ENCODE measurements at regions not wholly inside any gene's neighbourhood (a gene's known extent, or its start where the extent isn't known, plus 50 kb on each side); places are given as distances from the start of the nearest gene placed in this dataset.

DNA sequence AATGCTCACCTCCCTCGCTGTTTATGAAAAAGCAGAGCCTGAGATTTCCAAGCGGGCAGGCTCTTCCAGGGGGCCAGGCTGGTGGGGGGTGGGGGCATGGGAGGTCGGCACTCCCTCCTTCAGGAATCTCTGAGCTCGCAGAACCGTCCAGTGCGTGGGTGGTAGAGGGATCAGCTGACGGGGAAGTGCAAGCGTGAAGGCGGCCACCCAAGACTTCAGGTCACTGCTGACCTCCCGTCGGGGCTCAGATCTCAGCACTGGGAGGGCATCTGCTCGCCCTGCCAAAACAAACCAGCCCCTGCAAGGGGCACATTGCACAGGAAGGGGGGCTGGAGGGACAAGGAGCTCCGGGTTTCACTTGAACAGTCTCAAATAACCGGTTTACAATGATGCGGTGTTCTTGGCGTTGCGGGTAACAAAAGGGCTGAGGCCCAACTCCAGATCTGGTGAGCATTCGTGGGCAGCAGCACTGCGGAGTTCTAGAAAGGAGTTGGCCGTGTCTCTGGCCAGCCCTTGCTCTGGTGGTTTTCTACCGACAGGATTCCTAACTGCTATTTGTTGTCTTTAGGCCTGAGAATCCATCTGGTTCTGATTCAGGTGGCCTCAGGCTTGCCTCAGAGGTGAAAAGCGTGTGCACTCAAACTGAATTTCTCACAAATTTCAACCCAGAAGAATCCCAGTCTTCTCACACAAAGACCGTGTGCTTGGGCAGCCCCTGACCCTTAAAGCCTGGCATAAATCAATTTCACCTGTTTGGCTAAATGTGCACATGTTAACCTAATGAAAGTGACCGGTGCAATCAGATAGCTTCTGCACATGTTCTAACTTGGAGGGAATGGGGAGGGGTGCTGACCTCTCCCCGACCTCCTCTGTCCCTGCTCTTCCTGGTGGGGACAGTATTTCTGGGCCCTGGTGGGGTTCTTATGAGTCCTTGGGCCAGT, 191.6 kb downstream of the MYLK4 start:
- Histone ChIP-seq H3K4ac (ENCODE audit: low read length) (no peak overlapping the region), H3K79me1 (ENCODE audit: low read depth, low read length) (no peaks in the 10 kb centered on the region), H3K18ac (ENCODE audit: low read length) (peak overlapping the region; percentile 15), H2BK12ac (ENCODE audit: low read length) (no peak overlapping the region), H3K36me3 (replicated peaks in 1 of 2; ENCODE audit: control insufficient read depth in 2 of 2, insufficient read depth in 2 of 2, low read length in 2 of 2) (no peaks in the 10 kb centered on the region), H3K4me1 (ENCODE audit: control insufficient read depth in 2 of 2, insufficient read depth in 1 of 2, low read depth in 1 of 2, low read length in 2 of 2) (peaks cover 3 to 10% of the 10 kb centered on the region in 2 donors), H2BK15ac (ENCODE audit: low read length) (no peak overlapping the region), H2AFZ (ENCODE audit: low read length) (peak overlapping the region; percentile 55), H2BK5ac (ENCODE audit: low read length) (no peak overlapping the region), H3K9ac (ENCODE audit: low read depth, low read length, poor library complexity) (no peak overlapping the region), H2AK5ac (ENCODE audit: low read depth, low read length) (no peak overlapping the region), H2BK120ac (ENCODE audit: low read depth, low read length) (no peak overlapping the region), H3K27ac (replicated peaks; ENCODE audit: low read length) (no peak overlapping the region), H3K23ac (ENCODE audit: low read depth, low read length, poor library complexity) (no peak overlapping the region), H3K4me3 (ENCODE audit: low read length in 2 of 2) (no peak overlapping the region), H3K14ac (ENCODE audit: low read length) (no peak overlapping the region), H4K91ac (ENCODE audit: low read depth, low read length, poor library complexity) (no peak overlapping the region), H3K27me3 (ENCODE audit: control insufficient read depth in 3 of 3, insufficient read depth in 3 of 3, low read depth in 1 of 3, low read length in 3 of 3) (peaks cover 0 to 7% (median 0%) of the 10 kb centered on the region in 3 experiments), H4K8ac (ENCODE audit: low read depth, low read length) (no peak overlapping the region), H3K9me3 (replicated peaks in 1 of 2; ENCODE audit: control insufficient read depth in 2 of 2, insufficient read depth in 1 of 2, low read depth in 1 of 2, low read length in 2 of 2) (no peaks in the 10 kb centered on the region), H3K4me2 (ENCODE audit: insufficient read depth, low read length, poor library complexity, severe bottlenecking) (no peak overlapping the region)
- DNase-seq (ENCODE audit: low spot score) = no peak
- no CpG with 5 or more reads among the region's 25 CpGs for WGBS, 2 donors (ENCODE audit: extremely low coverage in 2 of 2, insufficient read length in 2 of 2, insufficient replicate concordance in 1 of 2)

DNA sequence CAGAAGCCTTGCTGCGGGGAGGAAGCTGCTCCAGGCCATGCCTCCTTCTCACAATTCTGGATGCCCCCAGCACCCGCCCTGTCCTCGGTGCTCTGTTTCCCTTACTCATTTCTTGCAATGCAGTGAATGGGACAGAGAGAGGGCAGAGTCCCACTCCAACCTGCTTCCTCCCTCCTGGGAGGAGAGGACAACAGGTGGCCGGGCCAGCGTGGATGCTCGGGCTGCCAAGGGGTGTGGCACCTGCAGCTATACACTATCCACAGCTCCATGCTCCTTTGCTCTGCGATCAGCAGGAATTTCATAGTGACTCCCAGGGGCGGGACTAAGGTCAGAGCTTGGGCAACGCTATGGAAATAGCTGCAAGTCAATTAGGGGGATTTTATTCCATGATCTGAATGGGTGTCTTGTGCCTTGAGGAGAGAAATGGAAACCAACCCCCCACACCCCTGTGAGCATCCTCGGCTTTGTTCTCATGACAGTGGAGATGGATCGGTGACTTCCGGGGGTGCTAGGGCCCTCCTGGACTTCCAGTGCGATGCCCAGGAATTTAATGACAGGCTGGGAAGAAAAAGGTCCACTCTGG, 192.5 kb downstream of the MYLK4 start:
- no peak overlapping the region for H4K8ac ChIP-seq (ENCODE audit: low read depth, low read length)
- no CpG with 5 or more reads among the region's 13 CpGs for WGBS, 2 donors (ENCODE audit: extremely low coverage in 2 of 2, insufficient read length in 2 of 2, insufficient replicate concordance in 1 of 2)

DNA sequence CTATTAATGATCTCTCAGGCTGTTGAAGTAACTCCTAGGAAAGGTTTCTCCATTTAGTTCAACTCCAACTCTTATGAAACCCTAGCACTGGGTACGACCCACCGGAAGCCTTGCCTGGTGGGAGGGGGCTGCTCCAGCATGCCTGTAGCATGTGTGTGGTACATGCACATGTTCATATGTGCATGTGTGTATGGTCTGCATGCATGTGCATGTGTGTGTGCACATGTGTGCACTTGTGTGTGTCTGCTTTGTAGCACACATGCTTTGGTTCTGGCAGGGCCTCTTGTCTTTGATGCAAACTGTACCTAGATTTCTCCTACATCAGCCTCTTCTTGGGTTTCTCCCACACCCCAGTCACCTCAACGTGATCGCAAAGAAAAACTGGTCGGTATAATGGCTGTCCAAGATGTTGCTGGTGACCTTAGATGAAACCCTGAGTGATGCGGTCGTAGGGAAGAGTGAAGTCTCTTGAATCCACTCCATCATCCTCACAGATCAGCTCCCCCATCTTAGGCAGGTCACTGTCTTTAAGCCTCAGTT, 193.5 kb downstream of the MYLK4 start:
- H3K4me3 ChIP-seq (ENCODE audit: low read length in 2 of 2) = no peak overlapping the region
- H3K18ac ChIP-seq (ENCODE audit: low read length) = peak overlapping the region; percentile 20
- no peak overlapping the region for H3K4me2 ChIP-seq (ENCODE audit: insufficient read depth, low read length, poor library complexity, severe bottlenecking)
- no peak for DNase-seq (ENCODE audit: low spot score)
- H2BK15ac ChIP-seq (ENCODE audit: low read length) = peak overlapping the region; percentile 10
- H3K9ac ChIP-seq (ENCODE audit: low read depth, low read length, poor library complexity) = no peak overlapping the region
- H2AK5ac ChIP-seq (ENCODE audit: low read depth, low read length) = no peak overlapping the region
- H4K91ac ChIP-seq (ENCODE audit: low read depth, low read length, poor library complexity) = no peak overlapping the region
- no peaks in the 10 kb centered on the region for H3K79me1 ChIP-seq (ENCODE audit: low read depth, low read length)
- H3K4ac ChIP-seq (ENCODE audit: low read length) = no peak overlapping the region
- peaks cover 0 to 6% (median 0%) of the 10 kb centered on the region in 3 experiments for H3K27me3 ChIP-seq (ENCODE audit: control insufficient read depth in 3 of 3, insufficient read depth in 3 of 3, low read depth in 1 of 3, low read length in 3 of 3)
- H3K14ac ChIP-seq (ENCODE audit: low read length) = no peak overlapping the region
- H3K4me1 ChIP-seq (ENCODE audit: control insufficient read depth in 2 of 2, insufficient read depth in 1 of 2, low read depth in 1 of 2, low read length in 2 of 2) = peaks cover 3 to 10% of the 10 kb centered on the region in 2 donors
- no peak overlapping the region for H4K8ac ChIP-seq (ENCODE audit: low read depth, low read length)
- no peak overlapping the region for H3K23ac ChIP-seq (ENCODE audit: low read depth, low read length, poor library complexity)
- H3K9me3 ChIP-seq (replicated peaks in 1 of 2; ENCODE audit: control insufficient read depth in 2 of 2, insufficient read depth in 1 of 2, low read depth in 1 of 2, low read length in 2 of 2) = no peaks in the 10 kb centered on the region
- no CpG with 5 or more reads among the region's 7 CpGs for WGBS, 2 donors (ENCODE audit: extremely low coverage in 2 of 2, insufficient read length in 2 of 2, insufficient replicate concordance in 1 of 2)
- H3K36me3 ChIP-seq (replicated peaks in 1 of 2; ENCODE audit: control insufficient read depth in 2 of 2, insufficient read depth in 2 of 2, low read length in 2 of 2) = no peaks in the 10 kb centered on the region
- H2BK120ac ChIP-seq (ENCODE audit: low read depth, low read length) = no peak overlapping the region
- peak overlapping the region; percentile 89 for H2BK12ac ChIP-seq (ENCODE audit: low read length)
- no peak overlapping the region for H2BK5ac ChIP-seq (ENCODE audit: low read length)
- H3K27ac ChIP-seq (replicated peaks; ENCODE audit: low read length) = no peak overlapping the region
- no peak overlapping the region for H2AFZ ChIP-seq (ENCODE audit: low read length)

More for the DNA sequence above, 192.5 kb downstream of the MYLK4 start:
- H2BK12ac ChIP-seq (ENCODE audit: low read length) = no peak overlapping the region
- H2BK120ac ChIP-seq (ENCODE audit: low read depth, low read length) = no peak overlapping the region
- H3K27ac ChIP-seq (replicated peaks; ENCODE audit: low read length) = no peak overlapping the region
- no peak overlapping the region for H3K18ac ChIP-seq (ENCODE audit: low read length)
- H3K4me3 ChIP-seq (ENCODE audit: low read length in 2 of 2) = no peak overlapping the region
- no peaks in the 10 kb centered on the region for H3K36me3 ChIP-seq (replicated peaks in 1 of 2; ENCODE audit: control insufficient read depth in 2 of 2, insufficient read depth in 2 of 2, low read length in 2 of 2)
- no peak overlapping the region for H3K4ac ChIP-seq (ENCODE audit: low read length)
- H3K4me2 ChIP-seq (ENCODE audit: insufficient read depth, low read length, poor library complexity, severe bottlenecking) = no peak overlapping the region
- peak overlapping the region; percentile 48 for H3K14ac ChIP-seq (ENCODE audit: low read length)
- no peak overlapping the region for H2BK15ac ChIP-seq (ENCODE audit: low read length)
- peak overlapping the region; percentile 55 for H2AFZ ChIP-seq (ENCODE audit: low read length)
- peaks cover 3 to 10% of the 10 kb centered on the region in 2 donors for H3K4me1 ChIP-seq (ENCODE audit: control insufficient read depth in 2 of 2, insufficient read depth in 1 of 2, low read depth in 1 of 2, low read length in 2 of 2)
- H3K79me1 ChIP-seq (ENCODE audit: low read depth, low read length) = no peaks in the 10 kb centered on the region
- no peak for DNase-seq (ENCODE audit: low spot score)
- no peak overlapping the region for H4K91ac ChIP-seq (ENCODE audit: low read depth, low read length, poor library complexity)
- H3K23ac ChIP-seq (ENCODE audit: low read depth, low read length, poor library complexity) = no peak overlapping the region
- H2AK5ac ChIP-seq (ENCODE audit: low read depth, low read length) = no peak overlapping the region
- peak overlapping the region; percentile 22 for H3K9ac ChIP-seq (ENCODE audit: low read depth, low read length, poor library complexity)
- H3K9me3 ChIP-seq (replicated peaks in 1 of 2; ENCODE audit: control insufficient read depth in 2 of 2, insufficient read depth in 1 of 2, low read depth in 1 of 2, low read length in 2 of 2) = no peaks in the 10 kb centered on the region
- no peak overlapping the region for H2BK5ac ChIP-seq (ENCODE audit: low read length)
- peaks cover 0 to 7% (median 0%) of the 10 kb centered on the region in 3 experiments for H3K27me3 ChIP-seq (ENCODE audit: control insufficient read depth in 3 of 3, insufficient read depth in 3 of 3, low read depth in 1 of 3, low read length in 3 of 3)

DNA sequence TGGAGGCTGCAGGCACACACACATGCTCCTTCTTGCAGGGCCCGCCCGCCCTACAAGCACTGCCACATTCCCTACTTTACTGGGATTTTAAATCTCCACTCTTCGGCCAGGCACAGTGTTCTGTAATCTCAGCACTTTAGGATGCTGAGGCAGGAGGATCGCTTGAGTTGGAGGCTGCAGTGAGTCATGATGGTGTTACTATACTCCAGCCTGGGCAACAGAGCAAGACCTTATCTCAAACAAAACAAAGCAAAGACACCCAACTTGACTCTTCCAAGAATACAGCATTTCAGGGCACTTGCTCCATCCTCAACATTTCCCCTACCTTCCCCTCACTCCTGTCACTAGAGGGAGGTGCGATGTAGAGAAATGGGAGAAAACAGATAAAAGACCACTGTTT, 194.0 kb downstream of the MYLK4 start:
- Histone ChIP-seq H3K27me3 (ENCODE audit: control insufficient read depth in 3 of 3, insufficient read depth in 3 of 3, low read depth in 1 of 3, low read length in 3 of 3) (peaks cover 0 to 4% (median 0%) of the 10 kb centered on the region in 3 experiments), H3K9me3 (replicated peaks in 1 of 2; ENCODE audit: control insufficient read depth in 2 of 2, insufficient read depth in 1 of 2, low read depth in 1 of 2, low read length in 2 of 2) (no peaks in the 10 kb centered on the region), H3K27ac (replicated peaks; ENCODE audit: low read length) (no peak overlapping the region), H2BK120ac (ENCODE audit: low read depth, low read length) (no peak overlapping the region), H3K4ac (ENCODE audit: low read length) (no peak overlapping the region), H2BK15ac (ENCODE audit: low read length) (peak overlapping the region; percentile 10), H4K8ac (ENCODE audit: low read depth, low read length) (no peak overlapping the region), H3K18ac (ENCODE audit: low read length) (peak overlapping the region; percentile 32), H2BK5ac (ENCODE audit: low read length) (no peak overlapping the region), H4K91ac (ENCODE audit: low read depth, low read length, poor library complexity) (no peak overlapping the region), H3K79me1 (ENCODE audit: low read depth, low read length) (no peaks in the 10 kb centered on the region), H3K14ac (ENCODE audit: low read length) (no peak overlapping the region), H2AFZ (ENCODE audit: low read length) (no peak overlapping the region), H3K36me3 (replicated peaks in 1 of 2; ENCODE audit: control insufficient read depth in 2 of 2, insufficient read depth in 2 of 2, low read length in 2 of 2) (no peaks in the 10 kb centered on the region), H2BK12ac (ENCODE audit: low read length) (no peak overlapping the region), H3K4me1 (ENCODE audit: control insufficient read depth in 2 of 2, insufficient read depth in 1 of 2, low read depth in 1 of 2, low read length in 2 of 2) (peaks cover 3 to 10% of the 10 kb centered on the region in 2 donors), H3K4me2 (ENCODE audit: insufficient read depth, low read length, poor library complexity, severe bottlenecking) (no peak overlapping the region), H2AK5ac (ENCODE audit: low read depth, low read length) (peak overlapping the region; percentile 24), H3K4me3 (ENCODE audit: low read length in 2 of 2) (no peak overlapping the region), H3K9ac (ENCODE audit: low read depth, low read length, poor library complexity) (no peak overlapping the region), H3K23ac (ENCODE audit: low read depth, low read length, poor library complexity) (no peak overlapping the region)
- no CpG with 5 or more reads among the region's 5 CpGs for WGBS, 2 donors (ENCODE audit: extremely low coverage in 2 of 2, insufficient read length in 2 of 2, insufficient replicate concordance in 1 of 2)
- no peak for DNase-seq (ENCODE audit: low spot score)
